GM12864 (cell line): ENCODE measurements at regions not wholly inside any gene's neighbourhood (a gene's known extent, or its start where the extent isn't known, plus 50 kb on each side); places are given as distances from the start of the nearest gene placed in this dataset.

Source experiments
- DNase-seq: peaks from one replicate; pipeline ENCODE4 v3.0.0-alpha.2; 2011; ENCODE audit warnings: low read depth
- H3K4me3 ChIP-seq: 2 replicates; pipeline ENCODE4 v1.5.1; 2011; ENCODE audit warnings: mild to moderate bottlenecking, low read depth, low read length, control low read depth
- TF ChIP-seq, protein P1 (sequence below): IDR thresholded peaks from 2 replicates; pipeline ENCODE4 v1.5.1; 2011; ENCODE audit warnings: low read depth, mild to moderate bottlenecking, moderate library complexity, low read length, control low read depth, inconsistent platforms; ENCODE audit errors: missing control alignments

- DNase-seq, result no peak
- H3K4me3 ChIP-seq, result no peak overlapping the region
- TF ChIP-seq, protein P1, sequence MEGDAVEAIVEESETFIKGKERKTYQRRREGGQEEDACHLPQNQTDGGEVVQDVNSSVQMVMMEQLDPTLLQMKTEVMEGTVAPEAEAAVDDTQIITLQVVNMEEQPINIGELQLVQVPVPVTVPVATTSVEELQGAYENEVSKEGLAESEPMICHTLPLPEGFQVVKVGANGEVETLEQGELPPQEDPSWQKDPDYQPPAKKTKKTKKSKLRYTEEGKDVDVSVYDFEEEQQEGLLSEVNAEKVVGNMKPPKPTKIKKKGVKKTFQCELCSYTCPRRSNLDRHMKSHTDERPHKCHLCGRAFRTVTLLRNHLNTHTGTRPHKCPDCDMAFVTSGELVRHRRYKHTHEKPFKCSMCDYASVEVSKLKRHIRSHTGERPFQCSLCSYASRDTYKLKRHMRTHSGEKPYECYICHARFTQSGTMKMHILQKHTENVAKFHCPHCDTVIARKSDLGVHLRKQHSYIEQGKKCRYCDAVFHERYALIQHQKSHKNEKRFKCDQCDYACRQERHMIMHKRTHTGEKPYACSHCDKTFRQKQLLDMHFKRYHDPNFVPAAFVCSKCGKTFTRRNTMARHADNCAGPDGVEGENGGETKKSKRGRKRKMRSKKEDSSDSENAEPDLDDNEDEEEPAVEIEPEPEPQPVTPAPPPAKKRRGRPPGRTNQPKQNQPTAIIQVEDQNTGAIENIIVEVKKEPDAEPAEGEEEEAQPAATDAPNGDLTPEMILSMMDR, result no peak
Observed at GRCh38 chr12:116414891-116415290, 137.4 kb upstream of the MED13L start.

DNA sequence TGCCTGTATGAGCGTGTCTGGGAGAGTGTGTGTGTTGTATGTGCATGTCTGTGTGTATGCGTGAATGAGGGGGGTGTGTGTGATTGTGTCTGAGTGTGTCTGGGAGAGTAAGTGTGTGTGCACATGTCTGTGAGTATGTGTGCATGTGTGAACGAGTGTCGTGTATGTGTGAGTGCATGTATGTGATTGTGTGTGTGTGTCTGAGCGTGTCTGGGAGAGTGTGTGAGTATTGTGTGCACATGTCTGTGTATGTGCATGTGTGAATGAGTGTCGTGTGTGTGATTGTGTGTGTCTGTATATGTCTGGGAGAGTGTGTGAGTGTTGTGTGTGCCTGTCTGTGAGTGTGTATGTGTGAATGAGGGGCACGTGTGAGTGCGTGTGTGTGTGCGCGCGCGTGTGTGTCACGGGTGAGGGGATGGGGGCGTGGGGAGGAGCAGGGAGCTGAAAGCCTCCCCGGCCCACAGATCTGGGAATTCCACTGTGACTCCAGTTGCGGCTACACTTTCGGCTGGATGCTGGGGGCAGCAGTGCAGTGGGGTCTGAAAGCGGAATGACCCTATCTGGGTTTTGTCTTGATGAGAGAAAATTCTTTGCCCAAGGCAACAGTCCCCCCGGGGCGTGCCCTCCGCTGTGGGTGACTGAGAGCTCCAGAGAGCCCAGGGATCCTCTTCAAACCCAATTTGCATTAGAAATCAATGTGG lies 138.1 kb upstream of the MED13L start:
- TF ChIP-seq, protein P1, result no peak
- DNase-seq, result no peak
- H3K4me3 ChIP-seq, result no peak overlapping the region

DNA sequence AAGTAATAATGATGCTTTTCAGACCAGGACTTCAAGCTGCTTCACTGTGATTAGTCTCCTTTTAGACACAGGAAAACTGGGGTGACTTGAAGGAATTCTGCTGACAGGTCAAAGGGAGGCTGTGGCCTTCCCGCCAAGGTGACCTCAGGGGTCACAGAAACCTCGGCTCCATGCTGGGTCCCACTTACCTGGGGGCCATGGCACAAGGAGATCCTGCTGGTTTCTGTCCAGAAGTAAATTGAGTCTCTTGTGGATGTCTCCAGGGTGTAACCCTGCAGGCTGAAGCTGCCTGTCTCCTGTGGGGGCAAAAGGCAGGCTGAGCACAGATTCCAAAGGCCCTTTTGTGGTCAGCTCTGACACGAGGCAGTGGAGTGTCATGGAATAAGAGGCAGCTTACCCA lies 138.7 kb upstream of the MED13L start:
- DNase-seq, result no peak
- TF ChIP-seq, protein P1, result no peak
- no peak overlapping the region for H3K4me3 ChIP-seq

DNA sequence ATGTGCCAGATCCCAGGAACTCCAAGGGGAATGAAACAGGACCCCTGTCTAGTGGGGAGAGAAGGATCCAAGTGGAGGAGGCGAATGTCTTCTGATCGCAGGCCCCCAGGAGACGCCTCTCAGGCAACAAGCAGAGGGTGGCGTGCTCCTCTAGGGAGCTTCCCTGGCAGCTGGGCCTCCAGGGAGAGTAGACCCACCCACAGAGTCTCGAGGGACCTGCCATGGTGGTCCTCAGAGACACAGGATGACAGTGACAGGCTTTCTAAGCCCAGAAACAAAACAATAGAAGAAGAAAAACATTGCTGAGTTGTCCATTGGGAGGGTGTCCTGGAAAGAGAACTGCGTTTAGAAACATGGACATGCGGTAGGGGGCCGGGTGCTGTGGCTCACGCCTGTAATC lies 140.6 kb upstream of the MAP1LC3B2 start:
- TF ChIP-seq, protein P1, result no peak
- H3K4me3 ChIP-seq, result no peak overlapping the region
- no peak for DNase-seq

- TF ChIP-seq, protein P1, result no peak
- H3K4me3 ChIP-seq, result no peak overlapping the region
- no peak for DNase-seq
Observed at GRCh38 chr12:116420227-116420880, 138.8 kb upstream of the MAP1LC3B2 start.

DNA sequence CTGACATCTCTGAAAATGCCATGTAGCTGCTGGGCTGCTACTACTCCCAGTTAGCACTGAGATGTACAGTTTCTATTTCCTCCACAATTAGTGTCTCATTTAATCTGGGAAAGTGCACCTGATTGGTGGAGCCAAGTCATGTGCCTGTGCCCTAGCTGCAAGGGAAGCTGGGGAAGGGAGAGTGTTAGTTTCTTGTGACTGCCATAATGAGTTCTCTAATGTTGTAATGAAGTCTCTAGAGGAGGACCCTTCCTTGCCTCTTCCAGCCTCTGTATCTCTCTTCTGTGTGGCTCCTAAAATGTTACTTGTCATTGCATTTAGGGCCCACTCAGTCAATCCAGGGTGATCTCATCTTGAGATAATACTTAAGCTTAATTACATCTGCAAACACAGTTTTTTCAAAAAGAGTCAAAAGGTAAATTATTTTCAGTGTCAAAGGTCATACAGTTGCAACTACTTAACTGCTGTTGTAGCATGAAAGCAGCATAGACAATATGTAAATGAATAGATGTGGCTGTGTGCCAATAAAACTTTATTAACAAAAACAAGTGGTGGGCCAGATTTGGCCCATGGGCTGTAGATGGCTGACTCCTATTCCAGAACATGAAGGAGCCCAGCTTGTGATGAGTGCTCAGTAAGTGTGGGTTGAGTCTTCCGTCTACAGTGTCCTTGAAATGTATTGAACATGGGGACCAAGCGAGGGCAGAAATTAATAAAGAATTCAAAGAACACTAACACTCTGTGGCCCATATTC lies 137.2 kb upstream of the MAP1LC3B2 start:
- TF ChIP-seq, protein P1, result no peak
- no peak for DNase-seq
- no peak overlapping the region for H3K4me3 ChIP-seq
